H9 (cell line): ENCODE measurements at regions not wholly inside any gene's neighbourhood (a gene's known extent, or its start where the extent isn't known, plus 50 kb on each side); places are given as distances from the start of the nearest gene placed in this dataset.

Experiments used
- DNase-seq: peaks from one replicate; pipeline ENCODE4 v3.0.0-alpha.2; 2017
- H2AFZ ChIP-seq: one replicate; pipeline ENCODE4 v1.6.1; 2013; ENCODE audit warnings: mild to moderate bottlenecking, low read length, control low read depth, moderate library complexity
- H2AK5ac ChIP-seq: 2 replicates; pipeline ENCODE4 v1.6.1; 2013; ENCODE audit warnings: low read length, control low read depth, mixed read lengths; ENCODE audit not compliant: insufficient read length
- H2BK120ac ChIP-seq: one replicate; pipeline ENCODE4 v1.6.1; 2013; ENCODE audit warnings: low read depth, mild to moderate bottlenecking, low read length, control low read depth, inconsistent platforms; ENCODE audit not compliant: poor library complexity, severe bottlenecking
- H2BK12ac ChIP-seq: 2 replicates; pipeline ENCODE4 v1.6.1; 2013; ENCODE audit warnings: low read length, control low read depth, mixed read lengths, low read depth; ENCODE audit not compliant: insufficient read length
- H2BK15ac ChIP-seq: 2 replicates; pipeline ENCODE4 v1.6.1; 2013; ENCODE audit warnings: low read depth, low read length, control low read depth
- H2BK20ac ChIP-seq: one replicate; pipeline ENCODE4 v1.6.1; 2013; ENCODE audit warnings: low read depth, mild to moderate bottlenecking, low read length, control low read depth, inconsistent platforms; ENCODE audit not compliant: poor library complexity, severe bottlenecking
- H2BK5ac ChIP-seq: 2 replicates; pipeline ENCODE4 v1.6.1; 2013; ENCODE audit warnings: low read length, control low read depth, mixed read lengths; ENCODE audit not compliant: insufficient read length
- H3K14ac ChIP-seq: 2 replicates; pipeline ENCODE4 v1.6.1; 2013; ENCODE audit warnings: low read length, control low read depth; ENCODE audit not compliant: insufficient read depth
- H3K18ac ChIP-seq: 2 replicates; pipeline ENCODE4 v1.6.1; 2013; ENCODE audit warnings: low read depth, mild to moderate bottlenecking, mixed read lengths, low read length, control low read depth; ENCODE audit not compliant: insufficient read length
- H3K23ac ChIP-seq: 2 replicates; pipeline ENCODE4 v1.6.1; 2013; ENCODE audit warnings: low read length, control low read depth, mixed read lengths, low read depth; ENCODE audit not compliant: insufficient read length
- H3K23me2 ChIP-seq: 2 replicates; pipeline ENCODE4 v1.6.1; 2013; ENCODE audit warnings: low read depth, mild to moderate bottlenecking, mixed read lengths, low read length, control low read depth; ENCODE audit not compliant: insufficient read length, poor library complexity, severe bottlenecking
- H3K27ac ChIP-seq: 2 replicates; pipeline ENCODE4 v1.5.1; 2013; ENCODE audit warnings: low read length, control low read depth, mixed read lengths, low read depth; ENCODE audit not compliant: insufficient read length
- H3K27me3 ChIP-seq: 2 replicates; pipeline ENCODE4 v1.6.1; 2013; ENCODE audit warnings: low read length, control low read depth, inconsistent platforms; ENCODE audit not compliant: insufficient read depth
- H3K4ac ChIP-seq: 2 replicates; pipeline ENCODE4 v1.6.1; 2013; ENCODE audit warnings: low read depth, mild to moderate bottlenecking, control low read depth, inconsistent platforms, low read length, moderate library complexity
- H3K4me1 ChIP-seq: 2 replicates; pipeline ENCODE4 v1.6.1; 2013; ENCODE audit warnings: low read length, control low read depth, inconsistent platforms; ENCODE audit not compliant: insufficient read depth
- H3K4me2 ChIP-seq: 2 replicates; pipeline ENCODE4 v1.6.1; 2013; ENCODE audit warnings: low read length, control low read depth, mixed read lengths; ENCODE audit not compliant: insufficient read length, insufficient read depth
- H3K56ac ChIP-seq: 2 replicates; pipeline ENCODE4 v1.6.1; 2013; ENCODE audit warnings: low read depth, mild to moderate bottlenecking, mixed read lengths, low read length, control low read depth; ENCODE audit not compliant: insufficient read length
- H3K79me1 ChIP-seq: 2 replicates; pipeline ENCODE4 v1.6.1; 2013; ENCODE audit warnings: low read depth, mild to moderate bottlenecking, moderate library complexity, low read length, control low read depth, inconsistent platforms; ENCODE audit not compliant: insufficient read depth, poor library complexity, severe bottlenecking
- H3K79me2 ChIP-seq: 2 replicates; pipeline ENCODE4 v1.6.1; 2013; ENCODE audit warnings: low read length, control low read depth, inconsistent platforms; ENCODE audit not compliant: insufficient read depth
- H3K9ac ChIP-seq: 2 replicates; pipeline ENCODE4 v1.6.1; 2013; ENCODE audit warnings: low read length, control low read depth, mixed read lengths; ENCODE audit not compliant: insufficient read length; ENCODE audit errors: extremely low read depth
- H3K9me3 ChIP-seq: one replicate; pipeline ENCODE4 v1.6.1; 2013; ENCODE audit warnings: low read depth, low read length, inconsistent platforms; ENCODE audit not compliant: control insufficient read depth
- H3T11ph ChIP-seq: one replicate; pipeline ENCODE4 v1.6.1; 2013; ENCODE audit warnings: mild to moderate bottlenecking, low read length, control low read depth, inconsistent platforms
- H4K20me1 ChIP-seq: one replicate; pipeline ENCODE4 v1.6.1; 2013; ENCODE audit not compliant: control insufficient read depth, insufficient read length, insufficient read depth
- H4K5ac ChIP-seq: 2 replicates; pipeline ENCODE4 v1.6.1; 2013; ENCODE audit warnings: low read depth, mild to moderate bottlenecking, mixed read lengths, low read length, control low read depth; ENCODE audit not compliant: insufficient read length
- H4K8ac ChIP-seq: replicated peaks from 2 replicates; pipeline ENCODE4 v1.6.1; 2013; ENCODE audit warnings: low read length, control low read depth, mixed read lengths, low read depth; ENCODE audit not compliant: insufficient read length
- H4K91ac ChIP-seq: 2 replicates; pipeline ENCODE4 v1.6.1; 2013; ENCODE audit warnings: low read depth, mild to moderate bottlenecking, moderate library complexity, mixed read lengths, low read length, control low read depth; ENCODE audit not compliant: insufficient read length
- H3K27ac Mint-ChIP-seq, 3 experiments: 2 replicates in 2 of 3; 3 replicates in 1 of 3; pipeline ENCODE4 v1.8.0; 2020 to 2021; ENCODE audit warnings: mixed read lengths in 3 of 3, mild to moderate bottlenecking in 1 of 3, moderate library complexity in 1 of 3
- H3K27me3 Mint-ChIP-seq: 2 replicates; pipeline ENCODE4 v1.8.0; 2021; ENCODE audit warnings: low read depth, mild to moderate bottlenecking, moderate library complexity, mixed read lengths
- H3K36me3 Mint-ChIP-seq, 3 experiments: 2 replicates in 2 of 3; 3 replicates in 1 of 3; pipeline ENCODE4 v1.8.0; 2020 to 2021; ENCODE audit warnings: low read depth in 3 of 3, mixed read lengths in 3 of 3; ENCODE audit not compliant: insufficient read depth in 1 of 3
- H3K4me1 Mint-ChIP-seq, 2 experiments: 2 replicates each; pipeline ENCODE4 v1.8.0; 2020; ENCODE audit warnings: mixed read lengths in 2 of 2
- H3K4me3 Mint-ChIP-seq, 2 experiments: 2 replicates in 1 of 2; 3 replicates in 1 of 2; pipeline ENCODE4 v1.8.0; 2020 to 2021; ENCODE audit warnings: mild to moderate bottlenecking in 2 of 2, mixed read lengths in 2 of 2, moderate library complexity in 1 of 2
- H3K9me3 Mint-ChIP-seq, 2 experiments: 2 replicates in 1 of 2; 3 replicates in 1 of 2; pipeline ENCODE4 v1.8.0; 2020; ENCODE audit warnings: mild to moderate bottlenecking in 2 of 2, mixed read lengths in 2 of 2, moderate library complexity in 1 of 2
- CTCF ChIP-seq: fragments of 200-600 bp; sonication (generic); conservative IDR thresholded peaks from 3 replicates; pipeline ENCODE4 v1.8.0; 2021; ENCODE audit warnings: antibody characterized with exemption, mild to moderate bottlenecking
- WGBS: extraction: QIAGEN DNeasy Blood & Tissue Kit; methylation state at CpG from one replicate; pipeline ENCODE4 v1.1.7; 2013; ENCODE audit warnings: missing lambda C conversion rate, low lambda C conversion rate, mixed read lengths; ENCODE audit not compliant: insufficient read length; ENCODE audit errors: extremely low coverage; 5-methylcytosine and 5-hydroxymethylcytosine counted together

- H3K79me2 ChIP-seq, result no peaks in the 10 kb centered on the region
- H3K27ac ChIP-seq, result no peak overlapping the region
- no peak for DNase-seq
- no peaks in the 10 kb centered on the region for H3K27me3 ChIP-seq
- H4K20me1 ChIP-seq, result no peaks in the 10 kb centered on the region
- H3K18ac ChIP-seq, result no peak overlapping the region
- H3K27ac Mint-ChIP-seq, result peak overlapping the region; percentile 22 to 81 (median 55); a peak in 2 of 7 replicates
- H3K23me2 ChIP-seq, result no peaks in the 10 kb centered on the region
- no peak overlapping the region for H3K4me2 ChIP-seq
- no peaks in the 10 kb centered on the region for H3K79me1 ChIP-seq
- H3K27me3 Mint-ChIP-seq, result no peaks in the 10 kb centered on the region
- no peak overlapping the region for H2BK120ac ChIP-seq
- H3K4ac ChIP-seq, result no peak overlapping the region
- H3K9me3 Mint-ChIP-seq, result no peaks in the 10 kb centered on the region
- no peak overlapping the region for H4K5ac ChIP-seq
- no peak overlapping the region for H2AK5ac ChIP-seq
- TF ChIP-seq CTCF, result no peak
- H2BK20ac ChIP-seq, result no peak overlapping the region
- no peaks in the 10 kb centered on the region for H3K9me3 ChIP-seq
- H2BK15ac ChIP-seq, result no peak overlapping the region
- H4K91ac ChIP-seq, result no peak overlapping the region
- H3K9ac ChIP-seq, result no peak overlapping the region
- no peak overlapping the region for H2BK5ac ChIP-seq
- no peak overlapping the region for H2AFZ ChIP-seq
- no peak overlapping the region for H2BK12ac ChIP-seq
- H3K23ac ChIP-seq, result no peak overlapping the region
- no peak overlapping the region for H3K14ac ChIP-seq
- no peak overlapping the region for H4K8ac ChIP-seq
- H3K56ac ChIP-seq, result no peak overlapping the region
- H3K36me3 Mint-ChIP-seq, result no peaks in the 10 kb centered on the region
- H3K4me3 Mint-ChIP-seq, result no peak overlapping the region
- no CpG with 5 or more reads among the region's 8 CpGs for WGBS
- H3T11ph ChIP-seq, result no peak overlapping the region
- no peaks in the 10 kb centered on the region; the same call in 1 of the 2 replicates for H3K4me1 ChIP-seq
- H3K4me1 Mint-ChIP-seq, result peaks cover 15 to 20% of the 10 kb centered on the region in 2 experiments
These were observed 60.5 kb upstream of the SALL4 start for GRCh38 chr20:51862796-51863195.
